HEK293T (cell line): ENCODE measurements at regions not wholly inside any gene's neighbourhood (a gene's known extent, or its start where the extent isn't known, plus 50 kb on each side); places are given as distances from the start of the nearest gene placed in this dataset.

ENCODE experiments used
- ARNT ChIP-seq: fragments of 450-650 bp; IDR thresholded peaks from 2 replicates; pipeline ENCODE4 v1.6.1; 2017; ENCODE audit warnings: mild to moderate bottlenecking
- BHLHE40 ChIP-seq: fragments of 450-650 bp; IDR thresholded peaks from 2 replicates; pipeline ENCODE4 v1.6.1; 2016; ENCODE audit warnings: mild to moderate bottlenecking, moderate library complexity, borderline replicate concordance
- ELF4 ChIP-seq: fragments of 450-650 bp; IDR thresholded peaks from 2 replicates; pipeline ENCODE4 v1.6.1; 2017; ENCODE audit warnings: antibody characterized with exemption
- FOXA1 ChIP-seq: fragments of 450-650 bp; IDR thresholded peaks from 2 replicates; pipeline ENCODE4 v1.6.1; 2016; ENCODE audit warnings: mild to moderate bottlenecking
- FOXK2 ChIP-seq: fragments of 450-650 bp; IDR thresholded peaks from 2 replicates; pipeline ENCODE4 v1.6.1; 2016; ENCODE audit warnings: mild to moderate bottlenecking
- FOXM1 ChIP-seq: fragments of 450-650 bp; IDR thresholded peaks from 2 replicates; pipeline ENCODE4 v1.6.1; 2017; ENCODE audit warnings: mild to moderate bottlenecking, borderline replicate concordance
- HDGF ChIP-seq: fragments of 450-650 bp; IDR thresholded peaks from 2 replicates; pipeline ENCODE4 v1.6.1; 2017; ENCODE audit warnings: antibody characterized with exemption, borderline replicate concordance
- L3MBTL2 ChIP-seq: fragments of 450-650 bp; conservative IDR thresholded peaks from 2 replicates; pipeline ENCODE4 v1.6.1; 2016; ENCODE audit warnings: mild to moderate bottlenecking
- LEF1 ChIP-seq: fragments of 450-650 bp; IDR thresholded peaks from 2 replicates; pipeline ENCODE4 v1.6.1; 2017; ENCODE audit warnings: mild to moderate bottlenecking, borderline replicate concordance
- SP1 ChIP-seq: fragments of 450-650 bp; IDR thresholded peaks from 2 replicates; pipeline ENCODE4 v1.6.1; 2017
- SUZ12 ChIP-seq: fragments of 450-650 bp; IDR thresholded peaks from 2 replicates; pipeline ENCODE4 v1.6.1; 2016; ENCODE audit warnings: mild to moderate bottlenecking
- TARDBP ChIP-seq: fragments of 450-650 bp; IDR thresholded peaks from 2 replicates; pipeline ENCODE4 v1.6.1; 2016

DNA sequence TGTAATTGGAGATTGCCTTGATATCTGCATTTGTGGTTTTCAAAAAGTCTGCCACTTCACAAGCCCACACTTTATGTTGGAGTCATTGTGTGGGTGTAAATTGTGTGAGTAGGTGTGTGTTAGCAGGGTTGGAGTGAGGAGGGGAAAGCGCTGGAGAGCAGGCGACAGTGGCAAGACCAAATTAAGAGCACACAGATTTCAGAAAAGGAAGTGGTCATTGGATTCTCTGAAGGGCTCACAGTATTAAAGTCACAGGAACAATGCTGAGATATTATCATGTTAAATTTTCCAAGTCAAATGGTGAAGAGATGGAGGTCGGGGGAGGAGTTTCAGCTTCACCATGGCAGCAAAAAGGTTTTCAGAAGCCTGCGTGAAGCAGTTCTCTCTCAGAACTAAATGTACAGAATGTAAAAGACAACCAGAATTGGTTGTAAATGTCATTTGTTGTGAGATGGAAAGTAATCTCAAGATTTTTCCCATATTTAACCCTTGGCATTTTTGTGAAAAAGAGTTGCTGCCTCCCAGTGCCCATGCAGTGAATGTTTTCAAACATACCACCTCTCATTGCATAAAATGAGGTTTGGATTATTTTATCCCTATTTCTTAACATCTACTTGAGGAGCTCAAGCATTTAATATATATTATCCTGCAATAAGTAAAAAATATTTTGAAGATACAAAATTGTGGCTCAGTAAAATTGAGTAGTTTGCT is 265.9 kb downstream of the ZNF674 start:
- TF ChIP-seq FOXA1 (no peak), FOXK2 (no peak), ARNT (no peak), TARDBP (no peak), BHLHE40 (no peak), SP1 (no peak), HDGF (no peak), ELF4 (no peak), SUZ12 (no peak), FOXM1 (no peak), LEF1 (no peak), L3MBTL2 (no peak)
